Skin of body (tissue), 1 donor: ENCODE measurements at regions not wholly inside any gene's neighbourhood (a gene's known extent, or its start where the extent isn't known, plus 50 kb on each side); places are given as distances from the start of the nearest gene placed in this dataset.
"Not testable (repeated sequence)": the region's sequence is repeated elsewhere in the genome, so short reads cannot be mapped to it uniquely, and the experiment has no call there.

Experiments
- DNase-seq: peaks from one replicate; lab custom pipeline; 2025; lab: John Stamatoyannopoulos, UW

- DNase-seq, result no peak
These were observed 109.7 kb upstream of the OR9Q1 start for GRCh38 chr11:57913715-57914704.

DNA sequence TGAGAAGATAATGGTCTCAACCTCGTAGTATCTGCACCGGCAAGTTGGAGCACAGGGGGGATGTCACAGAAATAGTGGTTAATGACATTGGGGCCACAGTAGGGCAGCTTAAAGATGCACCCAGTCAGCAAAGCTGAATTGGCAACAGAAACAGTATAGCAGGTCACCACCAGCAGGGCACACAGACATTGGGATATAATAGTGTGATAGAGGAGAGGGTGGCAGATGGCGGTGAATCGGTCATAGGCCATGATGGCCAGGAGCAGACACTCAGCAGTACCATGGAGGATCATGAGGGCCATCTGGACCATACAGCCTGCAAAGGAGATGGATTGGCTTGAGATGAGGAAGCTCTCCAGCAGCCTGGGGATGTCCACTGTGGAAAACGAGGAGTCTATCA, 106.0 kb upstream of the OR9Q1 start:
- DNase-seq, result no peak

- DNase-seq, result no peak
These were observed 102.7 kb upstream of the OR9Q1 start for GRCh38 chr11:57920971-57921370.

GRCh38 chr11:57932105-57932504, 91.6 kb upstream of the OR9Q1 start:
- no peak for DNase-seq

DNA sequence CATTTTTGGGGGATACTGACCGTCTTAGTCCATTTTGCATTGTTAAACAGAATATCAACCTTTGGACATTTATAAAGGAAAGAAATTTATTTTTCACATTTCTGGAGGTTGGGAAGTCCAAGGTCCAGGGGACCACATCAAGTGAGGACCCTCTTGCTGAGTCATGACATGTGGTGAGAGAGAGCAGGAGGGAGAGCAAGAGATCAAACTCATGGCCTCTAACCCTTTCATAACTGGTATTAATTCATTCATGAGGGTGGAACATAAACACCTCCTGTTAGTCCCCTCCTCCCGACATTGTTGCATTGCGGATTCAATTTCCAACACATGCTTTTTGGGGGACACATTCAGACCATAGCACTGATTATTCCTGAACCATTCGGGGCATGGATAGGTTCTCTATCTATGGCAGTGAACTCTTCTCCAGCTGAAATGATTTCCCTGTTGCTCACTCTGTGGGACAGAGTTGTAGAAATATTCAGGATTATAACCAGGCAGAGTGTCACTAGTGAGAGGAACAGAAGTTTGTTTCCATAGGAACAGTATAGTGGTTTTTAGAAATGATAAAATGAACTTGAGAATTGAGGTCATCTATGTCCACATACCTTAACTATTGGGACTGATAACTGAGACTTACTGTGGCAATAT, 88.2 kb upstream of the OR9Q1 start:
- no peak for DNase-seq

GRCh38 chr11:57936050-57936418, 87.6 kb upstream of the OR9Q1 start:
- DNase-seq, result no peak

- DNase-seq, result no peak
These were observed 86.2 kb upstream of the OR9Q1 start for GRCh38 chr11:57937431-57937830.

GRCh38 chr11:57938351-57938750, 85.3 kb upstream of the OR9Q1 start:
- DNase-seq, result no peak

GRCh38 chr11:57940044-57940756, 83.5 kb upstream of the OR9Q1 start:
- DNase-seq, result no peak

DNA sequence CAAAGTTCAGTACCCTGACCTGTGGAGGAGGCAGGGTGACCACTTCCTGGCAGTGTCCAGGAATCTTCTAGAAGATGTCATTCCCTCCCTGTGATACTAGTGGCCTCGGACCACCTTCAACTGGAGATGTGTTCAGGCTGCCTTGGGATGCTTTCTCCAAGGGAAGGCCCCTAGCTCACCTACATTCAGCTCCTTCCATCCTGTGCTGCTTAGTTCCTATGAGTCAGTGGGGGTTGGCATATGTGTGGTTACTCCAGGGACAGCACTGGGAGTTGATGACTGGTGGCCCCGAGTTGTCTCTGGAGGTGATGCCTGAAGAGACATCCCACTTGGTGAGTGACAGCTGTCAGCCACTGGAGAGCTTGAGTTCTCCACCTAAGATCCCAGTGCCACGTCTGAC, 81.8 kb upstream of the OR9Q1 start:
- DNase-seq, result no peak

- no peak for DNase-seq
These were observed 80.9 kb upstream of the OR9Q1 start for GRCh38 chr11:57942808-57943207.

DNA sequence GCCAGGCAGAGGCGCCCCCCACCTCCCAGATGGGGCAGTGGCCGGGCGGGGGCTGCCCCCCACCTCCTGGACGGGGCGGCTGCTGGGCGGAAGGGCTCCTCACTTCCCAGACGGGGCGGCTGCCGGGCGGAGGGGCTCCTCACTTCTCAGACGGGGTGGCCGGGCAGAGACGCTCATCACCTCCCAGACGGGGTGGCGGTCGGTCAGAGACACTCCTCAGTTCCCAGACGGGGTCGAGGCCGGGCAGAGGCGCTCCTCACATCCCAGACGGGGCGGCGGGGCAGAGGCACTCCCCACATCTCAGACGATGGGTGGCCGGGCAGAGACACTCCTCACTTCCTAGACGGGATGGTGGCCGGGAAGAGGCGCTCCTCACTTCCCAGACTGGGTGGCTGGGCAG, 79.9 kb upstream of the OR9Q1 start:
- not testable (repeated sequence) for DNase-seq

GRCh38 chr11:57946628-57947027, 77.1 kb upstream of the OR9Q1 start:
- no peak for DNase-seq

GRCh38 chr11:57964660-57965059, 59.0 kb upstream of the OR9Q1 start:
- DNase-seq, result no peak

DNA sequence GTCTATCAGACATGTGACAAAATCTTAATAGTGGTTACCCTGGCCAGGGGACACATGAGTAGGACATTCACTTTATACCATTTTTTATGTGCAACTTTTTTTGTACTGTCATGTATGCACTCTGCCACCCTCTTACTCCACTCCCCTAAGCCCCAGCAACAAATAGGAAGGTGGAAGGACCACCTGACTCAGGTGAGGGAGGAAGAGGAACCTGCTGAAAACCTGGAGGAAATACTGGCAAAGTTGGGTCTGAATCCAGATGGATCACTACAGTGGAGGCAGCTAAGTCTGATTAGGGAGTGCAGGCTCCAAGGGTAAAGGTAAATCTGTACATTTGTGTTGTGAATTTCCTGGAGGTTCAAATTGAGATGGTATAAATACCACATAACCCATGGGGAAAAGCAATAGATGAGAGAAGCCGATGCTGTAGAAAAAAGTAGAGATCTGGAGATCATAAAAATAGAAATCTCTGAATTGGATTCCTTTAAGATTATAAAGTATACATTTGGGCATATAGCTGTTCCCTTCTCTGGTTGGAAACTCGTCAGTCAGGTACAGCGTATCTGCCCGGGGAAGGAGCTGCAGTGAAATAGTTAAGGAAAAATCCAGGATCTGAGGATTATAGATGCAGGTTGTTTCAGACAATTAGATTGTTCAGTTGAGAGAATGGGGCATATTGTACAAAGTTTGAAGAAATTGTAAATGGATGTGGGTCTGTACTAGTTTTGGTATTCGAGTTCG, 52.2 kb upstream of the OR9Q1 start:
- DNase-seq, result no peak

DNA sequence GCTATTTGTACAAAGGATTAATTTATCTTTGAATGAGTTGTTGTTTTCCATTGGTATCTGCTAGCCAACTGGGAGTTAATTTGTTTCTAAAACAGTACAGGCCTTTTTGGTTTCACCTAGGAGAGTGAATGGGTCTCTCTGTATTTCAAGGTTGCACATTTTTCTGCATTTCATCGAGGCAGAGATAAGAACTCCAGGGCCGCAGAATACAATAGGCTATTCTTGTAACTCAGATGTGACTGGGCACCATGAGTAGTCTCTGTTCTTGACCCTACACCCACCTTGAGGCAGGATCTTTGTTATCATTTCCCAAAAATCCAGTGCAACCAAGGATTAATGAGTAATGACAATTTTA, 51.7 kb upstream of the OR9Q1 start:
- DNase-seq, result no peak
